ENCODE measurements at regions not wholly inside any gene's neighbourhood (a gene's known extent, or its start where the extent isn't known, plus 50 kb on each side); places are given as distances from the start of the nearest gene placed in this dataset.
"Not testable (repeated sequence)": the region's sequence is repeated elsewhere in the genome, so short reads cannot be mapped to it uniquely, and the experiment has no call there.

DNA sequence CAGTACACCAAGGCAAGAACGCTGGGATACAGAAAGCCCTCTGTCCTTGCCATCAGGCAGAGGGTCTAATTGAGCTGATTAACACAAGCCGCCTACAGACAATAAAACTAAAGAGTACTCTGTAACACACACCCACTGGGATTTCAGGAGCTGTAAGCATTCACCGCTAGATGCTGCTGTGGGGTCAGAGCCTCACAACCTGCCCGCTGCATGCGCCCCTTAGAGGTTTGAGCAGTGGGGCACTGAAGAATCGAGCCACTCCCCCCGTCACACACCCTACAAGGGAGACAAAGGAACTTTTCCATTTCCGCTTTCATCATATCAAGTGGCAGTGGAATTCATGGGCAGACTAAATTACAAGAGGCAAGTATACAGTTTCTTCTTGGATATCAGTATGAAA, 1080.6 kb downstream of the PCDH17 start:
- no peaks in the 10 kb centered on the region for H3K27me3 Mint-ChIP-seq
- H3K27me3 ChIP-seq (replicated peaks in 1 of 4; ENCODE audit: control extremely low read depth in 1 of 4, control insufficient read depth in 3 of 4, insufficient read depth in 4 of 4, low read length in 3 of 4) = no peaks in the 10 kb centered on the region
- H3K4me1 ChIP-seq (ENCODE audit: control insufficient read depth in 2 of 2, insufficient read depth in 2 of 2, low read length in 2 of 2) = no peaks in the 10 kb centered on the region
- no peak overlapping the region for H3K27ac ChIP-seq (ENCODE audit: low read length in 2 of 2)
- no peak for TF ChIP-seq EZH2 (IDR thresholded peaks at IDR 0.05; ENCODE audit: borderline replicate concordance, insufficient read depth, low read depth, low read length, poor library complexity, severe bottlenecking)
- TF ChIP-seq, protein P1, sequence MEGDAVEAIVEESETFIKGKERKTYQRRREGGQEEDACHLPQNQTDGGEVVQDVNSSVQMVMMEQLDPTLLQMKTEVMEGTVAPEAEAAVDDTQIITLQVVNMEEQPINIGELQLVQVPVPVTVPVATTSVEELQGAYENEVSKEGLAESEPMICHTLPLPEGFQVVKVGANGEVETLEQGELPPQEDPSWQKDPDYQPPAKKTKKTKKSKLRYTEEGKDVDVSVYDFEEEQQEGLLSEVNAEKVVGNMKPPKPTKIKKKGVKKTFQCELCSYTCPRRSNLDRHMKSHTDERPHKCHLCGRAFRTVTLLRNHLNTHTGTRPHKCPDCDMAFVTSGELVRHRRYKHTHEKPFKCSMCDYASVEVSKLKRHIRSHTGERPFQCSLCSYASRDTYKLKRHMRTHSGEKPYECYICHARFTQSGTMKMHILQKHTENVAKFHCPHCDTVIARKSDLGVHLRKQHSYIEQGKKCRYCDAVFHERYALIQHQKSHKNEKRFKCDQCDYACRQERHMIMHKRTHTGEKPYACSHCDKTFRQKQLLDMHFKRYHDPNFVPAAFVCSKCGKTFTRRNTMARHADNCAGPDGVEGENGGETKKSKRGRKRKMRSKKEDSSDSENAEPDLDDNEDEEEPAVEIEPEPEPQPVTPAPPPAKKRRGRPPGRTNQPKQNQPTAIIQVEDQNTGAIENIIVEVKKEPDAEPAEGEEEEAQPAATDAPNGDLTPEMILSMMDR (IDR thresholded peaks at IDR 0.05) = no peak
- DNase-seq = no peak
- H4K20me1 ChIP-seq (ENCODE audit: control insufficient read depth, insufficient read depth, low read length, poor library complexity, severe bottlenecking) = no peaks in the 10 kb centered on the region
- no peak for ATAC-seq (ENCODE audit: low read depth)
- no peak overlapping the region for H3K4me3 ChIP-seq (ENCODE audit: control extremely low read depth in 1 of 5, extremely low read depth in 1 of 5, insufficient read depth in 1 of 5, low read depth in 2 of 5, low read length in 4 of 5)
- CTCF ChIA-PET = no interaction called here
- no peak overlapping the region for H3K27ac Mint-ChIP-seq
- H3K79me2 ChIP-seq (ENCODE audit: control insufficient read depth, insufficient read depth, low read length) = no peaks in the 10 kb centered on the region
- H3K36me3 ChIP-seq (replicated peaks in 1 of 2; ENCODE audit: control extremely low read depth in 1 of 2, control insufficient read depth in 1 of 2, extremely low read depth in 1 of 2, insufficient read depth in 2 of 2, low read length in 1 of 2) = no peaks in the 10 kb centered on the region
- H3K9me3 Mint-ChIP-seq (ENCODE audit: insufficient read depth) = peaks cover 6% of the 10 kb centered on the region
- WGBS (ENCODE audit: insufficient coverage) = 90% methylated on average over 5 of the region's 8 CpGs
- H2AFZ ChIP-seq (ENCODE audit: insufficient read depth, low read depth, low read length, poor library complexity, severe bottlenecking) = no peak overlapping the region
- no peak overlapping the region for H3K4me2 ChIP-seq (replicated peaks; ENCODE audit: low read depth, low read length, poor library complexity, severe bottlenecking)
- intact Hi-C loops (cut with micrococcal nuclease) = no loop called here
- no peaks in the 10 kb centered on the region for H3K4me1 Mint-ChIP-seq
- H3K9me3 ChIP-seq (ENCODE audit: control extremely low read depth in 1 of 3, control insufficient read depth in 2 of 3, insufficient read depth in 1 of 3, low read length in 2 of 3) = peaks cover 0 to 9% (median 0%) of the 10 kb centered on the region in 3 donors
- POLR2A ChIA-PET = no interaction called here
- no peak overlapping the region for H3K4me3 Mint-ChIP-seq
- no peak overlapping the region for H3K9ac ChIP-seq (ENCODE audit: low read length)

DNA sequence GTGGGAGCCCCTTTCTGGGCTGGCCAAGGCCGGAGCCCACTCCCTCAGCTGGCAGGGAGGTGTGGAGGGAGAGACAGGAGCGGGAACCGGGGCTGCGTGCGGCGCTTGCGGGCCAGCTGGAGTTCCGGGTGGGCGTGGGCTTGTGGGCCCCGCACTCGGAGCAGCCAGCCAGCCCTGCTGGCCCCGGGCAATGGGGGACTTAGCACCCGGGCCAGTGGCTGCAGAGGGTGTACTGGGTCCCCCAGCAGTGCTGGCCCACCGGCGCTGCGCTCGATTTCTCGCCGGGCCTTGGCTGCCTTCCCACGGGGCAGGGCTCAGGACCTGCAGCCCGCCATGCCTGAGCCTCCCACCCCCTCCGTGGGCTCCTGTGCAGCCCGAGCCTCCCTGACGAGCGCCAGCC, 1082.5 kb downstream of the PCDH17 start:
- H3K79me2 ChIP-seq (ENCODE audit: control insufficient read depth, insufficient read depth, low read length); H3K4me3 ChIP-seq (ENCODE audit: control extremely low read depth in 1 of 5, extremely low read depth in 1 of 5, insufficient read depth in 1 of 5, low read depth in 2 of 5, low read length in 4 of 5); H3K4me1 Mint-ChIP-seq; H3K4me3 Mint-ChIP-seq; H3K27ac Mint-ChIP-seq; H3K9me3 Mint-ChIP-seq (ENCODE audit: insufficient read depth); CTCF ChIA-PET; H3K9ac ChIP-seq (ENCODE audit: low read length); DNase-seq; intact Hi-C loops (cut with micrococcal nuclease); H2AFZ ChIP-seq (ENCODE audit: insufficient read depth, low read depth, low read length, poor library complexity, severe bottlenecking); ATAC-seq (ENCODE audit: low read depth); H4K20me1 ChIP-seq (ENCODE audit: control insufficient read depth, insufficient read depth, low read length, poor library complexity, severe bottlenecking); POLR2A ChIA-PET; H3K27ac ChIP-seq (ENCODE audit: low read length in 2 of 2); H3K27me3 Mint-ChIP-seq; H3K36me3 ChIP-seq (replicated peaks in 1 of 2; ENCODE audit: control extremely low read depth in 1 of 2, control insufficient read depth in 1 of 2, extremely low read depth in 1 of 2, insufficient read depth in 2 of 2, low read length in 1 of 2); H3K9me3 ChIP-seq (ENCODE audit: control extremely low read depth in 1 of 3, control insufficient read depth in 2 of 3, insufficient read depth in 1 of 3, low read length in 2 of 3); H3K27me3 ChIP-seq (replicated peaks in 1 of 4; ENCODE audit: control extremely low read depth in 1 of 4, control insufficient read depth in 3 of 4, insufficient read depth in 4 of 4, low read length in 3 of 4); H3K4me1 ChIP-seq (ENCODE audit: control insufficient read depth in 2 of 2, insufficient read depth in 2 of 2, low read length in 2 of 2); H3K4me2 ChIP-seq (replicated peaks; ENCODE audit: low read depth, low read length, poor library complexity, severe bottlenecking): not testable (repeated sequence)
- WGBS (ENCODE audit: insufficient coverage) = 97% methylated on average over 12 of the region's 25 CpGs
